BJ (cell line): ENCODE measurements at regions not wholly inside any gene's neighbourhood (a gene's known extent, or its start where the extent isn't known, plus 50 kb on each side); places are given as distances from the start of the nearest gene placed in this dataset.

Experiments used
- CTCF ChIA-PET: fragments of 350-600 bp; formaldehyde crosslinking; extraction: SDS; loops from one replicate; lab custom pipeline; 2021; ENCODE audit warnings: antibody characterized with exemption, inconsistent platforms; lab: Yijun Ruan, JAX
- POLR2A ChIA-PET: fragments of 300-600 bp; sonication (Branson Sonifier 250); formaldehyde crosslinking; extraction: SDS; loops from one replicate; lab custom pipeline; 2021; ENCODE audit warnings: antibody characterized with exemption; lab: Charles Lee
- DNase-seq: peaks from one replicate; pipeline ENCODE4 v3.0.0-alpha.2; 2011; ENCODE audit warnings: low read depth
- H3K27me3 ChIP-seq: 2 replicates; pipeline ENCODE4 v1.6.0; 2011; ENCODE audit warnings: low read length; ENCODE audit not compliant: control insufficient read depth, insufficient read depth
- H3K36me3 ChIP-seq: 2 replicates; pipeline ENCODE4 v1.5.1; 2011; ENCODE audit warnings: low read length; ENCODE audit not compliant: control insufficient read depth, insufficient read depth
- H3K4me3 ChIP-seq: 2 replicates; pipeline ENCODE4 v1.5.1; 2011; ENCODE audit warnings: low read depth, mild to moderate bottlenecking, control low read depth, low read length
- CTCF ChIP-seq: IDR thresholded peaks from 2 replicates; pipeline ENCODE4 v1.5.1; 2011; ENCODE audit warnings: low read depth, mild to moderate bottlenecking, control low read depth, inconsistent platforms, low read length, moderate library complexity; ENCODE audit not compliant: insufficient read depth

- TF ChIP-seq CTCF = no peak
- ChIA-PET CTCF (interaction anchor here (1.4 kb wide), 1 partner anchor 15 kb away, joined by 3 read pairs; no protein-coding TSS in a partner anchor), POLR2A (no interaction called here)
- Histone ChIP-seq H3K36me3 (no peaks in the 10 kb centered on the region), H3K27me3 (no peaks in the 10 kb centered on the region), H3K4me3 (no peak overlapping the region)
- DNase-seq = no peak
Measured at GRCh38 chr5:152686931-152687330, 281.9 kb upstream of the NMUR2 start.

- DNase-seq = peak; percentile 25
- no peaks in the 10 kb centered on the region for H3K36me3 ChIP-seq
- H3K27me3 ChIP-seq = no peaks in the 10 kb centered on the region
- ChIA-PET CTCF (no interaction called here), POLR2A (no interaction called here)
- no peak overlapping the region for H3K4me3 ChIP-seq
- TF ChIP-seq CTCF = no peak
Measured at GRCh38 chr5:152688561-152689249, 283.6 kb upstream of the NMUR2 start.

GRCh38 chr5:152689250-152689711 is 284.2 kb upstream of the NMUR2 start:
- TF ChIP-seq CTCF = no peak
- ChIA-PET POLR2A (no interaction called here), CTCF (no interaction called here)
- Histone ChIP-seq H3K4me3 (no peak overlapping the region), H3K36me3 (no peaks in the 10 kb centered on the region), H3K27me3 (no peaks in the 10 kb centered on the region)
- DNase-seq = no peak

- Histone ChIP-seq H3K4me3 (no peak overlapping the region), H3K27me3 (no peaks in the 10 kb centered on the region), H3K36me3 (no peaks in the 10 kb centered on the region)
- CTCF ChIA-PET = no interaction called here
- POLR2A ChIA-PET = no interaction called here
- TF ChIP-seq CTCF = no peak
- DNase-seq = no peak
Measured at GRCh38 chr5:152694231-152694630, 289.2 kb upstream of the NMUR2 start.

- no peaks in the 10 kb centered on the region for H3K27me3 ChIP-seq
- TF ChIP-seq CTCF = no peak
- no peak for DNase-seq
- no peak overlapping the region for H3K4me3 ChIP-seq
- ChIA-PET CTCF (no interaction called here), POLR2A (no interaction called here)
- no peaks in the 10 kb centered on the region for H3K36me3 ChIP-seq
Measured at GRCh38 chr5:152701305-152701949, 296.3 kb upstream of the NMUR2 start.
